Stimulated activated CD8-positive, alpha-beta memory T cell treated with anti-CD3 and anti-CD28 coated beads, Interleukin-4, amount 100 ng/mL, for 24 hours (primary cell): ENCODE measurements at regions not wholly inside any gene's neighbourhood (a gene's known extent, or its start where the extent isn't known, plus 50 kb on each side); places are given as distances from the start of the nearest gene placed in this dataset.

Experiments
- DNase-seq: peaks from one replicate; pipeline ENCODE4 v3.0.0-alpha.2; 2020; ENCODE audit warnings: low read depth

DNA sequence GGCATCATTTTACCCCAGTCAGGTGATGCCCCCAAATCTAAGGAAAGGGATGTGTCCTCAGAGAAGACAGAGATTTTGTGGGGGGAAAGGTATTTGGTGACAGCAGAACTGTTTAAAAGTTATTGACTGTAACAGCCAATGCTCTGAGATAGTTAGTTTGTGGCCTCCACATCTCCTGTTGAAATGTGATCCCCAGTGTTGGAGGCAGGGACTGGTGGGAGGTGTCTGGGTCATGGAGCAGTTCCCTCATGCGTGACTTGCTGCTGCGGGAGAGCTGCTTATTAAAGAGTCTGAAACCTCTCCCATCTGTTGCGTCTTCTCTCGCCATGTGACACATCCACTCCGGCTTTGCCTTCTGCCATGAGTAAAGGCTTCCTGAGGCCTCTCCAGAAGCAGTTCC is 282.8 kb upstream of the FOXQ1 start:
- no peak for DNase-seq

DNA sequence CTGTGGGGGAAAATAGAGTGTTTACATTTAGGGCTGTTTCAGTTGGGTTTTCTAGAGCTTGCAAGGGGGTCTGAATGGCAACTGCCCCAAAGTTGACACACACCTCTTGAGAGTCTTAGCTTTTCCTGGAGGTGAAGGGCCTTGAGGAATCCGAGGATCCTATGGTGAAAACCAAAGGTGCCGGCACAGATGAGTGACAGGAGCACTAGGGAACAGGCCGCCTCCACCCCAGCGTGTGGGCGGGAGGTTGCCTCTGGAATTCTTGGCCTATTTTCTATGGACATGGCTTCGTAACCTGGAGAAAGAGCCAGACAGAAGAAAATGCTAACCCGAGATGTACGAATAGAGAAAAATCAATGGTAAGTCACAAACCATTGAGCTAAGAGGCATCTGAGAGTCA is 283.2 kb upstream of the FOXQ1 start:
- DNase-seq, result no peak

DNA sequence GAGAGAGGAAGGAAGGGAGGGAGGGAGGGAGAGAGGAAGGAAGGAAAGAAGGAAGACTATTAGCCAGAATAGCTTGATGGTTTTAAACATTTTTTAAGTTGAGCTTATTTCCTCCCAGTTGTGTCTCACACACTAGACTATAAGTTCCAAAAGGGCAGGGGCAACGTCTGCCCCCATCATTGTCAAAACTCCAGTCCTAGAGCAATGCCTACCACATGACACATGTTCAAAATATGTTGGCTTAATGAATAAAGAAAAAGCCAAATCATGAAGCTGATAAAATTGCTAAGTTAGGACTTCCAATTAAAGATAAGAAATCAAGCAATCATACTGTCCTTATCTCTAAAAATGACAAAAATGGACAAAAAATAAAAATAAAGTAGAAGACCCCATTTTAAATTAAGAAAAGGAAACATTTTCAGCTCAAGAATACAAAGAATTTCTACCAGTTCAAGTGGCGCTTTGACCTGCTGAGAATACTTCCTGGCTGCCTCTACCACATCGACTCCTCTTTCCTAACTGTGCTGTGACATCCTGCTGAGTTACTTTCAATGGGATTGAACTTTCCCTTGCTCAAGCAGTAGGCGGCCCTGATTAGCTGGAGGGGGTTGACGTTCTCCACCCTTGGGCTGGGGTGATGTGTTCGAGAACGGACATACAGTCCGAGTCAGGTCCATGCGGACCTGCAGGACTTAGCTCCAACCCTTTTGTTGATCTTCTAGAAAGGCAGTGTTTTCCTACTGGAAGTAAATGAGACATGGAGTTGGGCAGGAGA is 283.9 kb upstream of the FOXQ1 start:
- no peak for DNase-seq

- DNase-seq, result no peak
Measured at GRCh38 chr6:1027109-1027794, 284.6 kb upstream of the FOXQ1 start.

- DNase-seq, result no peak
Measured at GRCh38 chr6:1025821-1026220, 286.1 kb upstream of the FOXQ1 start.

- DNase-seq, result no peak
Measured at GRCh38 chr6:1024587-1024986, 287.3 kb upstream of the FOXQ1 start.

- DNase-seq, result no peak
Measured at GRCh38 chr6:1024161-1024560, 287.7 kb upstream of the FOXQ1 start.

- no peak for DNase-seq
Measured at GRCh38 chr6:1023229-1023628, 288.7 kb upstream of the FOXQ1 start.

GRCh38 chr6:1022719-1023118 is 289.2 kb upstream of the FOXQ1 start:
- DNase-seq, result no peak

GRCh38 chr6:1020837-1021236 is 291.1 kb upstream of the FOXQ1 start:
- no peak for DNase-seq

DNA sequence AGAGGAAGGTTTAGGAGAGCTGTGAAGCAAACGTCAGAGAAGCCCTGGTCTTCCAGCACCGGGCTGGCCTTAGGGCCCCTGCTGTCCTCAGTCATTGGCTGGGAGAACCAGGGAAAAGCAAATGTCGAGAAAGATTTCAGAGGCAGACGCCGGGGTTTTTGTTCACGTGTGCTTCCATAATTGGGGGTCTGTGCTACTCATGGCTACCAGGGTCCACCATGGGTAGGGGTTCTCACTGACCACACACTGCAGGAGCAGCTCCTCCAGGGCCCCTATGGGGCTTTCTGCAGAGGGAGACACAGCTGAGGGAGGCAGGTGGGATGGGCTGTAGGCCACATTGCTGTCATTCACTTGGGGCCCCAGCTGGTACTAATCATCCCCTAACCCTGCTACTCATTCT is 291.8 kb upstream of the FOXQ1 start:
- DNase-seq, result no peak

DNA sequence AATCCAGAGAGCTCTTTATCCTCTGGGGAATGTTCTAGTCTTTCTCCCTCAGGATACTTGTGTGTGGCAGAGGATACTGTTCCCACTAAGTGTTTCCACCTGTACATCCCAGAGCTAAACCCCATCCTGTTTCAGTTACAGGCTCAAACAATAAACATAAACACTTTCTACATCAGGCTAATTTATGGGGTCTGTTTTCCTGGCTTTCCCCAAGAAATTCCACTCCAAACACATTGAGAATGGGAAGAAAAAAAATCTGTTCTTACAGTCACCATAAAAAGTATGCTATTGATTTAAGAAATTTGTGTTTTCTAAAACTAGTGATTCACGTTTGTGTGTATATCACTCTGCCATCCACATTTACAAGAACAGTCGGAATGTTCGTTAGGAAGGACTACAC is 293.9 kb upstream of the FOXQ1 start:
- no peak for DNase-seq

DNA sequence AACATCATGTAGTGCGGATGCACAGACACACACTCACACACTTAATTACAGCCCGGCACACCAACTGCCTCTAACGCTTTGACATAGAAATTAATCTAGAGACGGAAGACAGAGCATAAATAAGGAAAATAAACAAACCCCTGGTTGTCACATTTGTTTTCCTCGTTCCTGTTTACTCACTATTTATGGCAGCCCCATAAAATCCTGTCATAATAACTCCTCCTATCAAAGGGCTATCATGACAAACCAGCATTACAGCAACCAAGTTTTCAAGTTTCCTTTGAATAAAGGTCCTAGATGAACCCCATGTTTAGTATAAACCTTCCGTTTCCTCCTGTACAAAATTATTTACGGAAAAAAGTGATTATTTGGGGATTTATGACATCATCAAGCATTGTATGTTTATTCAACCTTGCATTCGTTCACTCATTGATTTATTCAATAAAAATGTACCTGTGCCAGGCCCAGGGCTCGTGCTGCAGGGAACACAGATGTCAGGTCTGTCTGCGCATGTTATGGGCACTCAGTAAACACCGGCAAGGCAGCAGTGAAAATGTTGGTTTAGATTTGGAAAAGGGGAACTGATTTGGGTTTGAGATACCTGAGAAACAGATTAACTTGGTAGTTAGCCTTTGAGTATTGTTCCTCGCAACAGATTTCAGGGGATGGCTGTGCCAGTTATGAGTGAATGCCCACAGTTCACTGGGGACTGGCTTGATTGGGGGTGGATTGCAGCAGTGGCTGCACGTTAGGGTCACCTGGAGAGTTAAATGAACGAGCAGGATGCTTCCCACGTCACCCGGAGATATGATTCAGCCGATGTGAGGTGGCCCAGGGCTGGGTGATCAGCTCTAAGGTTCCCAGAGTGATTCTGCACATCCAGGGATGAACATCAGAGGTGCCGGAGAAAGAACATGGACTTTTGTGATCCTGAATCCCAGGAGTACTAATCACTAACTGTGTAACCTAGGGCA is 295.3 kb upstream of the FOXQ1 start:
- DNase-seq, result no peak

- DNase-seq, result no peak
Measured at GRCh38 chr6:1015825-1016224, 296.1 kb upstream of the FOXQ1 start.

- no peak for DNase-seq
Measured at GRCh38 chr6:1014431-1014807, 297.5 kb upstream of the FOXQ1 start.

DNA sequence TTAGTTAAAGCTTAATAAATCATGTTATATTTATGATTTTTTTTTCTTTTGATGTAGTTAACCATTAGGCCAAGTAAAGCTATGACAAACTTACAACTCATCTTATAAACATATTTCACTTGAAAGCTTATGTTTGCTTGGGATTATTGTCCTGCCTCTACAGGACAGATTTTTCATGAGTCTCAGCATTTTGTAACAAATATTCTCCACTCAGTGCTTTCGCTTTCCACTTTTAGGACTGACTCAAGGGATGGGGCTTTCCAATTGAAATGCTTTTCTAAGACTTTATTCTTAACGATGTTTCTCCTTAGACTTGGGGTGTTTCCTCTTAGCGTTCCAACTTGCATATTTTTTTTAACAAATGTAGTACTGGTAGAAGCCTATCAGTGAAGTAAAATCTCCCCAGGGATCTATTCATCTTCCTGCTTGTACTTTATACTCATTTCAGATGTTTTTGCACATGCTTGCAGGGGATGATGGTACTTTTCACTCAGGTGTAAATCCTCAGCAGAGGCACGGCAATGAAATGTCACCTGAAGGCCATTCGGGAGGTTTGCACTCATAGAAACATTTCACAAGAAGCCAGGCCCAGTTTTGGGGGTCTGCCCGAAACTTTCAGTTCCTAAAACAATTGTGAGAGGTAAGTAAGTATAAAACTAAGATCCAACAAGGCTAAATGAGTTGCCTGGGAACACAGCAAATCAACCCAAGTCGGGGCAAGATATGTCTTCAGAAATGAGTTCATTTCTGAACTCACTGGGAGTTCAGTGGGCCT is 298.1 kb upstream of the FOXQ1 start:
- no peak for DNase-seq

DNA sequence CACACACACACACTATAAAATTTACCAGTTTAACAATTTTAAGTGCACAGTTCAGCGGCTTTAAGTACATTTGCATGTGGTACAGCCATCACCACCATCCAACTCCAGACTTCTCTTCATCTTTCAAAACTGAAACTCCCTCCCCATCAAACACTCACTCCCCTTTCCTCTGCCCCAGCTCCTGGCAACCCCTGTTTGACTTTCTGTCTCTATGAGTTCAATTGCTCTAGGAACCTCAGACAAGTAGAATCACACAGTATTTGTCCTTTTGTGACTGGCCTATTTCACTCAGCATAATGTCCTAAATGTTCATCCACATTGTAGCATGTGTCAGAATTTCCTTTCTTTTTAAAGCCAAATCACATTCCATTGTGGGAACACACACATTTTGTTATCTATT is 302.8 kb upstream of the FOXQ1 start:
- DNase-seq, result no peak

GRCh38 chr6:1007159-1007558 is 304.7 kb upstream of the FOXQ1 start:
- no peak for DNase-seq

- no peak for DNase-seq
Measured at GRCh38 chr6:1004885-1005630, 306.8 kb upstream of the FOXQ1 start.

DNA sequence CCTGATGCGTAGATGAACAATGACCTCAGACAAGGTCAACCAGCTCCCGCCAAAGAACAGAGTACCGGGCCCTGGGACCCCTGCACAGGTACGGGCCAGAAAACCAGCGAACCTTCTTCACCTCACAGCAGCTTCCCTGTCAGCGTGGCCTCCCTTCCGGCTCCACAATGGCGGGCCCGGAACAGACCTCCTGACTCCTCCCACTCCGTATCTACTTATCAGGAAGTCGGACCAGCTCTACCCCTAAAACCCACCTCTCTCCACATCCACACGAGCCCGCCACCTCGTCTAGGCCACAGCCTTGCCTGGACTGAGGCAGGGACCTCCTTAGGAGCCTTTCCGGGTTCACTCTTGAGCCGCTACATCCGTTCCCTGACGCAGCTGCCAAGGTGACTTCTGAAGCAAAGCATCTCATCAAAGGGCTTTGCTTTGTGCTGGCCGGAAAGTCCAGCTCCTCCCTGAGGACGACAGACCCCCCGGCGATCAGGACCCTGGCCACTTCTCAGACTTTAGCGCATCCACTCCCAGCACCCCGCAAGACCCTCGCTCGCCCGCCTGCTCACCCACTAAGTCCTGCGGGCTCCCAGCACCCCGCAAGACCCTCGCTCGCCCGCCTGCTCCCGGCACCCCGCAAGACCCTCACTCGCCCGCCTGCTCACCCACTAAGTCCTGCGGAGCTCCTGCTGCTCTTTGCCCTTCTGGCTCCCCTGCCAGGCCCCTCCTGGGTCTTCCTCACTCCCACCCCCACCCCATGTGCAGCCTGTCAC is 308.3 kb upstream of the FOXQ1 start:
- DNase-seq, result no peak
